HCT116 (cell line): ENCODE measurements at regions not wholly inside any gene's neighbourhood (a gene's known extent, or its start where the extent isn't known, plus 50 kb on each side); places are given as distances from the start of the nearest gene placed in this dataset.

Experiments used
- ATAC-seq: fragments of 200-7000 bp; cut with Tn5 transposase; 2 replicates; pipeline ENCODE4 v1.9.1; 2020; ENCODE audit warnings: mild to moderate bottlenecking, moderate library complexity
- BruUV-seq: library from RNA; stranded (reverse); fragments of 400-500 nt; replicated peaks from 2 replicates; lab custom pipeline; 2021; lab: Mats Ljungman, UMichigan
- CTCF ChIA-PET: fragments of 300-600 bp; sonication (Branson Sonifier 250); formaldehyde crosslinking; loops from one replicate; lab custom pipeline; 2021; ENCODE audit warnings: antibody characterized with exemption; lab: Charles Lee
- POLR2A ChIA-PET: fragments of 300-600, 350-600 bp; sonication (Branson Sonifier 250); formaldehyde crosslinking; loops from one replicate; lab custom pipeline; 2021; ENCODE audit warnings: antibody characterized with exemption; lab: Charles Lee
- RAD21 ChIA-PET, 2 experiments: fragments of 300-600 bp; sonication (Branson Sonifier 250); formaldehyde crosslinking; loops; one replicate each; lab custom pipeline; 2023; ENCODE audit warnings: low total read pairs in 2 of 2; ENCODE audit not compliant: uncharacterized antibody in 2 of 2, unreplicated experiment in 2 of 2, low non-redundant PET in 1 of 2; lab: Charles Lee
- DNase-seq: peaks from one replicate; pipeline ENCODE4 v3.0.0-alpha.2; 2010; ENCODE audit warnings: low read depth, low spot score
- H2AFZ ChIP-seq: fragments of 200-600 bp; shearing (Covaris generic), sonication (generic); 2 replicates; pipeline ENCODE4 v1.6.1; 2017; ENCODE audit warnings: low read depth, mixed run types, mixed read lengths, antibody characterized with exemption, low read length; ENCODE audit not compliant: poor library complexity, severe bottlenecking
- H3K27ac ChIP-seq: 2 replicates; pipeline ENCODE4 v1.5.1; 2012; ENCODE audit warnings: low read depth, low read length
- H3K27me3 ChIP-seq: fragments of 200-600 bp; sonication (generic); 2 replicates; pipeline ENCODE4 v1.6.1; 2016; ENCODE audit warnings: mixed run types, low read length, mixed read lengths; ENCODE audit not compliant: insufficient read depth
- H3K36me3 ChIP-seq, 2 experiments: fragments of 200-500 bp in 1 of 2; fragments of 200-600 bp in 1 of 2; sonication (Bioruptor generic) in 1 of 2; sonication (generic) in 1 of 2; 2 replicates each; pipeline versions ENCODE4 v1.5.1 to v1.6.1; 2014 to 2016; ENCODE audit warnings: low read length in 2 of 2, inconsistent platforms in 1 of 2, mixed read lengths in 1 of 2, mixed run types in 1 of 2; ENCODE audit not compliant: insufficient read depth in 2 of 2, control insufficient read depth in 1 of 2
- H3K4me1 ChIP-seq, 2 experiments: fragments of 200-600 bp in 1 of 2; sonication (generic) in 1 of 2; 2 replicates each; pipeline versions ENCODE4 v1.5.1 to v1.6.1; 2012 to 2017; ENCODE audit warnings: low read length in 2 of 2, inconsistent platforms in 1 of 2, mild to moderate bottlenecking in 1 of 2, mixed read lengths in 1 of 2, mixed run types in 1 of 2, moderate library complexity in 1 of 2; ENCODE audit not compliant: insufficient read depth in 2 of 2, control insufficient read depth in 1 of 2
- H3K4me2 ChIP-seq: fragments of 200-600 bp; sonication (generic); 2 replicates; pipeline ENCODE4 v1.6.1; 2017; ENCODE audit warnings: mixed run types, low read length, mixed read lengths
- H3K4me3 ChIP-seq, 2 experiments: fragments of 200-600 bp in 1 of 2; sonication (generic) in 1 of 2; replicated peaks in 1 of 2; 2 replicates each; pipeline ENCODE4 v1.5.1; 2011 to 2016; ENCODE audit warnings: low read length in 2 of 2, control low read depth in 1 of 2, low read depth in 1 of 2, mild to moderate bottlenecking in 1 of 2, mixed read lengths in 1 of 2, mixed run types in 1 of 2
- H3K79me2 ChIP-seq: fragments of 200-600 bp; sonication (generic); 2 replicates; pipeline ENCODE4 v1.6.1; 2017; ENCODE audit warnings: mild to moderate bottlenecking, mixed run types, low read length, moderate library complexity, mixed read lengths; ENCODE audit not compliant: insufficient read depth
- H3K9ac ChIP-seq: fragments of 200-600 bp; sonication (generic); 2 replicates; pipeline ENCODE4 v1.6.1; 2016; ENCODE audit warnings: low read length, mixed read lengths
- H3K9me2 ChIP-seq: fragments of 200-600 bp; sonication (generic), shearing (Covaris generic); 2 replicates; pipeline ENCODE4 v1.6.1; 2017; ENCODE audit warnings: mixed run types, mild to moderate bottlenecking, moderate library complexity; ENCODE audit not compliant: insufficient read depth
- H3K9me3 ChIP-seq, 2 experiments: fragments of 200-500 bp in 1 of 2; fragments of 200-600 bp in 1 of 2; sonication (Bioruptor generic) in 1 of 2; sonication (generic) in 1 of 2; 2 replicates each; pipeline ENCODE4 v1.6.1; 2014 to 2017; ENCODE audit warnings: low read length in 2 of 2, mixed read lengths in 2 of 2, inconsistent platforms in 1 of 2, low read depth in 1 of 2, mild to moderate bottlenecking in 1 of 2, mixed run types in 1 of 2, moderate library complexity in 1 of 2; ENCODE audit not compliant: control insufficient read depth in 1 of 2, insufficient read depth in 1 of 2
- H4K20me1 ChIP-seq: fragments of 200-600 bp; sonication (generic), shearing (Covaris generic); 2 replicates; pipeline ENCODE4 v1.6.1; 2017; ENCODE audit warnings: mixed run types, mild to moderate bottlenecking, moderate library complexity; ENCODE audit not compliant: insufficient read depth
- CBX3 ChIP-seq: IDR thresholded peaks from 2 replicates; pipeline ENCODE4 v1.6.1; 2012; ENCODE audit warnings: low read depth
- CEBPB ChIP-seq: IDR thresholded peaks from 2 replicates; pipeline ENCODE4 v1.6.1; 2012; ENCODE audit warnings: low read depth
- EGR1 ChIP-seq: IDR thresholded peaks from 2 replicates; pipeline ENCODE4 v1.6.1; 2012; ENCODE audit warnings: low read depth
- ELF1 ChIP-seq: IDR thresholded peaks from 2 replicates; pipeline ENCODE4 v1.6.1; 2012; ENCODE audit warnings: low read depth, borderline replicate concordance
- EZH2 ChIP-seq: fragments of 200-600 bp; sonication (generic); IDR thresholded peaks from 2 replicates; pipeline ENCODE4 v1.6.1; 2017; ENCODE audit warnings: antibody characterized with exemption, mixed run types
- EZH2phosphoT487 ChIP-seq: fragments of 200-600 bp; IDR thresholded peaks from 2 replicates; pipeline ENCODE4 v1.6.1; 2018; ENCODE audit warnings: antibody characterized with exemption, borderline replicate concordance
- FOSL1 ChIP-seq: IDR thresholded peaks from 2 replicates; pipeline ENCODE4 v1.6.1; 2012; ENCODE audit warnings: low read depth
- JUND ChIP-seq: IDR thresholded peaks from 2 replicates; pipeline ENCODE4 v1.6.1; 2012
- POLR2AphosphoS5 ChIP-seq: IDR thresholded peaks from 2 replicates; pipeline ENCODE4 v1.6.1; 2011; ENCODE audit warnings: mild to moderate bottlenecking, low read depth, low read length, moderate library complexity
- SIN3A ChIP-seq: IDR thresholded peaks from 2 replicates; pipeline ENCODE4 v1.6.1; 2012; ENCODE audit warnings: low read depth
- SP1 ChIP-seq: IDR thresholded peaks from 2 replicates; pipeline ENCODE4 v1.6.1; 2012; ENCODE audit warnings: low read depth
- SRF ChIP-seq: IDR thresholded peaks from 2 replicates; pipeline ENCODE4 v1.6.1; 2012; ENCODE audit warnings: low read depth
- ZFX ChIP-seq: fragments of 450-650 bp; IDR thresholded peaks from 2 replicates; pipeline ENCODE4 v1.6.1; 2017
- ZNF274 ChIP-seq: fragments of 200-500 bp; sonication (Bioruptor generic); IDR thresholded peaks from 2 replicates; pipeline ENCODE4 v1.6.1; 2014; ENCODE audit warnings: mild to moderate bottlenecking, low read depth, low read length, inconsistent platforms
- intact Hi-C: fragments of 100-400 bp; cut with micrococcal nuclease; formaldehyde crosslinking; loops from 2 replicates; pipeline ENCODE4 v1.10.0; 2022
- TF ChIP-seq, protein P1 (sequence below): IDR thresholded peaks from 2 replicates; pipeline ENCODE4 v1.6.1; 2012
- TF ChIP-seq, protein P2 (sequence below): IDR thresholded peaks from 2 replicates; pipeline ENCODE4 v1.6.1; 2012

DNA sequence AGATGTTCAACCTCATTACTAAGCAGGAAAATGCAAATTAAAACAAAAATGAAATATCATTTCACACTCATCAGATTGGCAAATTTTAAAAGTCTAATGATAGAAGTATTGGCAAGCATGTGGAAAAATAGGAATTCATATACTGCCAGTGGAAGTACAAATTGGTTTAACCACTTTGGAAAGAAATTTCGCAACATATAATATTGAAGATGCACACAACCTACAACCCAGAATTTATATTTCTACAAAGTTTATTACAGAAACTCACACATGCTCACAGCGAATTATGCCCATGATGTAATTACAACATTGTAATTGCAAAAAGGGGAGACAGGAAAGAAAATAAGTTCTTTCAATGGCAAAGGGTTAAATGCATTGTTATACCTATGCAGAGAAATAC, 324.1 kb downstream of the IGSF11 start:
- no peak for TF ChIP-seq EZH2phosphoT487
- no peak for ATAC-seq
- RAD21 ChIA-PET: no interaction called here

DNA sequence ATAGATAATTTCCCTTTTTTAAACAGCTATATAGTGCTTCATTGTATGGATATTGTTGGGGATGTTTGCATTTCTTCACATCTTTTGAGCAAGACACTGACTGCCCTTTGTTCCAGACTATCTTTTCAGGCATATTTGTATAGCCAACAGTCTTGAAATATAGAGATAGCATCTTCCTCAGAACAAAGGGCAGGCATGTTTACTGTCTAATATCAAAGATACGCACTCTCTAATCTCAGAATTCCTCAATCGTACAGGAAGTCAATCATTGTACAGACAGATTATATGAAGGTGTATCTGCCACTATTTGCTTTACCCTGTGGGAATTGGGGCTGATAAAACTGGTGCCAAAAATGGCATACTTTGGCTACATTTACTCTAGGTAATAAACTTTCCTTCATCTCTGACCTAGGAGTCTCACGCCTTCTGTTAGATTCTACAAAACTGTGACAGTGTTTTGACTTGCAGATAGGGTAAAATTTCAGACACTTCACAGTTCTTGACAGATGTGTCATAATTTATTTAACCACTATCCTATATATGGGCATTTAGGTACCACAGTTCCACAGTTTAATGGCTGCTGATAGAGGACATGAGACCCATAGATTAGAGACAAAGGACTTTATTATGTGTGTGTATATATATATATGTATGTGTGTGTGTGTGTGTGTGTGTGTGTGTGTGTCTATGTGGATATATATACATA, 321.0 kb downstream of the IGSF11 start:
- H3K27me3 ChIP-seq: no peaks in the 10 kb centered on the region
- H3K4me3 ChIP-seq: no peak overlapping the region
- no peak overlapping the region for H3K4me2 ChIP-seq
- TF ChIP-seq SP1 (no peak), CBX3 (no peak), EZH2 (no peak), POLR2AphosphoS5 (no peak), SIN3A (no peak), ZNF274 (no peak), EZH2phosphoT487 (no peak), EGR1 (no peak), ELF1 (no peak), ZFX (no peak), JUND (no peak), CEBPB (no peak), FOSL1 (no peak), SRF (no peak)
- TF ChIP-seq, protein P1, sequence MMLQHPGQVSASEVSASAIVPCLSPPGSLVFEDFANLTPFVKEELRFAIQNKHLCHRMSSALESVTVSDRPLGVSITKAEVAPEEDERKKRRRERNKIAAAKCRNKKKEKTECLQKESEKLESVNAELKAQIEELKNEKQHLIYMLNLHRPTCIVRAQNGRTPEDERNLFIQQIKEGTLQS: no peak
- TF ChIP-seq, protein P2, sequence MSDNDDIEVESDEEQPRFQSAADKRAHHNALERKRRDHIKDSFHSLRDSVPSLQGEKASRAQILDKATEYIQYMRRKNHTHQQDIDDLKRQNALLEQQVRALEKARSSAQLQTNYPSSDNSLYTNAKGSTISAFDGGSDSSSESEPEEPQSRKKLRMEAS: no peak
- TF ChIP-seq, all 23 proteins: peak for 0
- no peak overlapping the region for H3K27ac ChIP-seq
- BruUV-seq: no TSS peak
- POLR2A ChIA-PET: no interaction called here
- DNase-seq: no peak
- H3K4me1 ChIP-seq: peaks cover 0 to 5% of the 10 kb centered on the region in 2 experiments; a peak in 1 of 4 replicates
- no peak for ATAC-seq
- H3K36me3 ChIP-seq: no peaks in the 10 kb centered on the region
- intact Hi-C loops: no loop called here
- no peak overlapping the region for H3K9ac ChIP-seq
- H3K79me2 ChIP-seq: no peaks in the 10 kb centered on the region
- RAD21 ChIA-PET: no interaction called here
- no peak overlapping the region for H2AFZ ChIP-seq
- no peaks in the 10 kb centered on the region for H3K9me2 ChIP-seq
- no peaks in the 10 kb centered on the region for H3K9me3 ChIP-seq
- CTCF ChIA-PET: no interaction called here
- no peaks in the 10 kb centered on the region for H4K20me1 ChIP-seq

More for the DNA sequence above, 324.1 kb downstream of the IGSF11 start:
- Histone ChIP-seq H3K27me3 (no peaks in the 10 kb centered on the region), H4K20me1 (no peaks in the 10 kb centered on the region), H3K9me2 (no peaks in the 10 kb centered on the region), H3K79me2 (no peaks in the 10 kb centered on the region), H3K4me1 (peaks cover 0 to 5% of the 10 kb centered on the region in 2 experiments; a peak in 1 of 4 replicates), H2AFZ (no peak overlapping the region), H3K36me3 (no peaks in the 10 kb centered on the region), H3K27ac (no peak overlapping the region), H3K9me3 (no peaks in the 10 kb centered on the region), H3K4me3 (no peak overlapping the region), H3K4me2 (no peak overlapping the region), H3K9ac (no peak overlapping the region)
- DNase-seq: no peak
- intact Hi-C loops: no loop called here
- no TSS peak for BruUV-seq
- POLR2A ChIA-PET: no interaction called here
- CTCF ChIA-PET: no interaction called here
